GM23338 (cell line): ENCODE measurements at regions not wholly inside any gene's neighbourhood (a gene's known extent, or its start where the extent isn't known, plus 50 kb on each side); places are given as distances from the start of the nearest gene placed in this dataset.

ENCODE experiments used
- ZNF331 ChIP-seq: fragments of 250-450 bp; sonication (Bioruptor Pico); IDR thresholded peaks from 2 replicates; pipeline ENCODE4 v1.5.0; 2020; ENCODE audit warnings: low read depth, mild to moderate bottlenecking, moderate library complexity
- TF ChIP-seq, protein P1 (sequence below), 2 experiments: fragments of 200-600 bp in 1 of 2; sonication (generic) in 1 of 2; conservative IDR thresholded peaks; 2 replicates each; pipeline versions ENCODE4 v1.5.1 to v1.6.1; 2016 to 2017; ENCODE audit warnings: antibody characterized with exemption in 2 of 2, low read depth in 2 of 2, mild to moderate bottlenecking in 2 of 2, moderate library complexity in 1 of 2

DNA sequence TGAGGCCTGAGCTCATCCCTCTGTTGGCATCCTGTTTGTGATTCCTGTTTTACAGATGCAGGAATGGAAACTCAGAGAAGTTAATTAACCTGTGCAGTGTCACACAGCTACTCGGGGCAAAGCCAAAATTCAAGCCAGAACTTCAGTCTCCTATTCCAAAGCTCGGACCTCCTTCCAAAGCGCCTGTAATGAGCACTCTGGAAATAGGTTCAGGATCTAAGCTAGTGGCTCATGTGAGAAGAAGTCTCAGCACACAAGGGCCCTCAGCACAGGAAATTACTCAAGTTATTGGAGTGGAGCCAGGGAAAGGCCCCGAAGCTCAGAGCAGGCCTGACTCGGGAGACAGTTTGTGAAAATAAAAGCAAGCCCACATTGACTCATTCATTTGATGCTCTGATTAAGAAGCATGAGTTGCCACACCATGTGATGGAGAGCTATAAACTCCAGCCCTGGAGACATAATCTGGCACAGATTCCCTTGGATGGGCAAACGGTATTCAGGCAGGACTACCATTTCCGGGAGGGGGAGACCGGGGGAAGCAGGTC, 50.6 kb upstream of the LYST start (continued):
- TF ChIP-seq, protein P1, sequence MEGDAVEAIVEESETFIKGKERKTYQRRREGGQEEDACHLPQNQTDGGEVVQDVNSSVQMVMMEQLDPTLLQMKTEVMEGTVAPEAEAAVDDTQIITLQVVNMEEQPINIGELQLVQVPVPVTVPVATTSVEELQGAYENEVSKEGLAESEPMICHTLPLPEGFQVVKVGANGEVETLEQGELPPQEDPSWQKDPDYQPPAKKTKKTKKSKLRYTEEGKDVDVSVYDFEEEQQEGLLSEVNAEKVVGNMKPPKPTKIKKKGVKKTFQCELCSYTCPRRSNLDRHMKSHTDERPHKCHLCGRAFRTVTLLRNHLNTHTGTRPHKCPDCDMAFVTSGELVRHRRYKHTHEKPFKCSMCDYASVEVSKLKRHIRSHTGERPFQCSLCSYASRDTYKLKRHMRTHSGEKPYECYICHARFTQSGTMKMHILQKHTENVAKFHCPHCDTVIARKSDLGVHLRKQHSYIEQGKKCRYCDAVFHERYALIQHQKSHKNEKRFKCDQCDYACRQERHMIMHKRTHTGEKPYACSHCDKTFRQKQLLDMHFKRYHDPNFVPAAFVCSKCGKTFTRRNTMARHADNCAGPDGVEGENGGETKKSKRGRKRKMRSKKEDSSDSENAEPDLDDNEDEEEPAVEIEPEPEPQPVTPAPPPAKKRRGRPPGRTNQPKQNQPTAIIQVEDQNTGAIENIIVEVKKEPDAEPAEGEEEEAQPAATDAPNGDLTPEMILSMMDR (conservative IDR thresholded peaks at IDR 0.05; ENCODE audit: low read depth in 2 of 2), result no peak
- TF ChIP-seq ZNF331 (CRISPR knock-in tag), result no peak
